ENCODE measurements at regions not wholly inside any gene's neighbourhood (a gene's known extent, or its start where the extent isn't known, plus 50 kb on each side); places are given as distances from the start of the nearest gene placed in this dataset.

DNA sequence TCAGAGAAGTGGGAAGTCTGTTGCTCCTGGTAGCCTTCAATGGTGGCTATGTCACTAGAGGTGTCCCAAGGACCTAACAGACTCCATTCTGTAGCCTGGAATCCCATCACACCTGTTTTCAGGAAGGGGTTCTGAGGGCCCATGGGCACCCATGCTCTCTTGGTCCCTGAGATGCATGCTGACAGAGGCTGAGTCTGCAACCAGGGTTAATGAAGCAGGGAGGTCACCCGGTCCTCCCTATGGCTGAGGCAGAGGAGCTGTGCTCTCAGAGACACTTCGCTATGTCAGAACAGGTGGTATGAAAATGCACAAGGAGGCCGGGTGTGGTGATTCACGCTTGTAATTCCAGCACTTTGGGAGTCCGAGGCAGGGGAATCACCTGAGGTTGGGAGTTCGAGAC lies 452.1 kb downstream of the TCERG1L start:
- no peak for DNase-seq

DNA sequence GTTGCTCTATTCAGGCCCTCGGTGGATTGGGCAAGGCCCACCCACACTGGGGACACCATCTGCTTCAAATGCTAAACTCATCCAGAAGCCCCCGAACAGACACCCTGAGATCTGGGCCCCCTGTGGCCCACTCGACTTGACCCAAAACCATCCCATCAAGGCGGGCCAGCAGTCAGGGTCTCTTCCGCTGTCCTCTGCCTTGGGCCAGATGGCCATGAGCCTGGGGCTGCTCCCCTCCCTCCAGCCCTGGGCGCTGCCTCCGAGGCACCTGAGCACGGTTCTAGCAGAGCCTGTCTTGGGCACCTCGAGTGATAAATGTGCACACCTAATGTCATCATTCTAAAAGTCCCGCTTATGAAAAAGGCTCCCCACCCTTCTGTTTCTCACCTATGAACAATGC lies 449.4 kb downstream of the TCERG1L start:
- no peak for DNase-seq

- no peak for DNase-seq
Observed at GRCh38 chr10:130862626-130863025, 448.9 kb downstream of the TCERG1L start.

- DNase-seq = no peak
Observed at GRCh38 chr10:130863044-130863443, 448.5 kb downstream of the TCERG1L start.

GRCh38 chr10:130864961-130865818 lies 446.3 kb downstream of the TCERG1L start:
- DNase-seq = no peak

GRCh38 chr10:130866857-130867256 lies 444.7 kb downstream of the TCERG1L start:
- DNase-seq = no peak

GRCh38 chr10:130867446-130868194 lies 443.9 kb downstream of the TCERG1L start:
- no peak for DNase-seq

DNA sequence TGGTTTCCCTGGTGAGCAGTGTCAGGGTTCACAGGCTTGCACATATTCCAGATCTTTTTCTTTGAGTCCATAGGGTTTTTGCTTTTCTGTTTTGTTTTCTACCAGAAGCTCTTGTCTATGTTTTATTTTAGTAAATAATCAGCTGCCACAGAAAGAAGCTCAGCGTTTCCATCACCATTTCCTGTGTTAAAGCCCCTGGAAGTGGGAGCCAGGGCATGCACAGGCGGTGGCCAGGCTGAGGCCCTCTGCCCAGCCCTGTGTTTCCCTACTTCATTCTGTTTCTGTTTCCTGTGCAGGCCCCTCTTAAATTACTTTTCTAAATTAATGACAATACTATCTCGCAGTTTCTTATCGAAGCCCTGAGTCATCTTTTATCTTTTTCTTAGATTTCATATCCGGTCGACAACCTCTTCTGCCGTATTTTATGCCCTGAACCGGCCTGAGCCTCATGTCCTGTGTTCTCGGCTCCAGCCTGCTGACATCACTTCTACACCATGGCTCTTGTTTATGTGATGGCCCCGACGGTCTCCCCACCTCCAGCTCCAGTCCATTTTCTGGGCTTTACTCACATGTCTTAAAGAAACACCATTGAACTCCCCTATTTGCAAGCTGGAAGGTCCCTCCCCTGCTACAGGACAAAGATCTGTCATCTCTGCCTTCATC lies 442.2 kb downstream of the TCERG1L start:
- DNase-seq = no peak

GRCh38 chr10:130871406-130871805 lies 440.1 kb downstream of the TCERG1L start:
- no peak for DNase-seq

DNA sequence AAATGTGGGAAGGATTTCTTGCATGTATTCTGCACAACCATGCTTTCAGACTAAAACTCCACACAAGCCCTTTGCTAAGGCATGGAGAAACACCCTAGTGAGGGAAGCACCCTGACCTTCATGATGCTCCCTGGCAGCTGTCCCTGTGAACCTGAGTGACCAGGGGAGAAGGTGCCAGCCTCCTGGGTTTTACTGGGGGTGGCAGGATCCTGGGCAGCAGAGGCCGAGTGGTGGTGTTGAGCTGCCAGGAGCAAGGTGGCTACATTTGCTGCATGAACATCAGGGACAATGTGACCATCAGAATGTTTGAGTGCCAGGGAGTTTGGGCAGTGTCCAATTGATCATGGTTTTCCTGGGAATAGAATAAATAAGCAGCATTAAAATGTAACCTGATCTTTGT lies 437.9 kb downstream of the TCERG1L start:
- no peak for DNase-seq

GRCh38 chr10:130875116-130875515 lies 436.4 kb downstream of the TCERG1L start:
- DNase-seq = no peak

DNA sequence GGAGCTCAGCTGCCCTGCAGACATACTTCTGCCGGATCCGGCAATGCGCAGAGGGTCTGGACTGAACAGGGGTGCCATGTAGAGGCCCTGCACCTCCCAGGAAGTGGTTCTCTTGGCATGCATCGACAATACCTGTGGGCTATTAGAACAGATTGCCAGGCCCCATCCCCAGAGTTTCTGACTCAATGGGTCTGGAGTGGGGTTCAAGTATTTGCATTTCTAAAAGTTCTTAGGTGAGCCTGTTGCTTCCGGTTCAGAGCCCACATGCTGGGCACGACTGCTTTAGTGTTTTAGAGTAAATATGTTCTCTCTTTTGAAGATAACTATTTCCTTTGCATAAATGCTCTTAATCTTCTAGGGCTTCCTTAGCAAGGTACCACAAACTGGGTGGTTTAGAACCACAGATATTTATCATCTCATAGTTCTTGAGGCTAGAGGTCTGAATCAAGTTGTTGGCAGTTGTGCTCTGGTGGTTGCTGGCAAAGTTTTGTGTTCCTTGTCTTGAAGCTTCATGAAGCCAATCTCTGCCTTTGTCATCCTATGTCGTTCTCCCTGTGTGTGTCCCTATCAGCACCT lies 435.5 kb downstream of the TCERG1L start:
- no peak for DNase-seq

- no peak for DNase-seq
Observed at GRCh38 chr10:130877126-130877525, 434.4 kb downstream of the TCERG1L start.

DNA sequence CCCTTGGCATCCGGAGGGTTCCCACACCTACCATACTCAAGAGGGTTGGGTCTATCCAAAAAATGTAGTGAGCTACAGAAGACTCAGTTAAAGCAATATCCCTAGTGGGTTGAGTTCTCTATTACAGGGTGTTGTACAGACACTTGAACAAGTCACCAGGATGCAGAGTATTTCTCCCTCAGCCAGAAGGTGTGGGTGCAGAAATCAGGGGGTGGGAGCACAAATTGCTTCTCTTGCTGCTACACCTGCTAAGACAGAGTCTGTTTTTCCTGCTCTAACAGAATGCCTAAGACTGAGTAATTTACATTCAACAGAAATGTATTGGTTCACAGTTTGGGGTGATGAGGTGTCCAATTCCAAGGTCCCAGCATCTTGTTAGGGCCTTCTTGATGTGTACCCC lies 433.4 kb downstream of the TCERG1L start:
- no peak for DNase-seq

DNA sequence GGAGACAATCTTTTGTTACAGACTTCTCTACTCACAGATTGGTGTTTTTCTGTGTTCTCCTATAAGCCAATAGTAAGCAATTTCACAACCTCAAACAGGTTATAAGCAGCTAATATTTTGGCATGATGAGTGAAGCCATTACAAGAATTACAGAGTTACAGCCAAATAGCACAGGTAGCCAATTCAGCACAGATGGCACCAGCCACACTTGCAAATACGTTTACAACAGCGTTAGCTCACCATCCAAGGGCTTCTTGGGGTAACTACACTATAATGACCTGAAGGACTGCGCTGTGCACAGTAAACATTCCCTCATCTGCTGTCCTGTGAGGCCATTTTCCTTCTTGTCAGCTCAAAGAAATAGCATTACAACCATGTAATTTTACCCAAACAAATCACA lies 428.6 kb downstream of the TCERG1L start:
- DNase-seq = no peak

- no peak for DNase-seq
Observed at GRCh38 chr10:130884456-130884855, 427.1 kb downstream of the TCERG1L start.

GRCh38 chr10:130885021-130885655 lies 426.4 kb downstream of the TCERG1L start:
- no peak for DNase-seq

DNA sequence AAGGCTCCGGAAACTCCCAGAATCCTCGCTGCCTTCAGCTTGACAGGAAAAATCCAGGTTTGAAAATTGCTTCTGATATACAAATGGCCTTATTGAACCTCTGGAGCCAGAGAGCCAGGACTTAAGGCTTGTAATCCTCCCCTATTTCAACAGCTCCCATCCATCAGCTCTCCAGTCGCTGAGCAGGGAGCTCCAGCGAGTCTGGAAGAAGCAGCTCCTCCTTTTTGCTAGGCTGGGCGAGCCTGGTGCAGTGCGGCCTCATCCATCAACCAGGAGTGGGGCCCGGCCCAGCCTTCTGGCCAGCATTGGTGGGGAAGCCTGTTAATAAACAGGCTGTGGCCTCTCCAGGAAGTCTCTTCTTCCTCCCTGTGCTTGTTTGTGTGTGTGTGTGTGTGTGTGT lies 424.4 kb downstream of the TCERG1L start:
- no peak for DNase-seq

GRCh38 chr10:130888493-130888892 lies 423.0 kb downstream of the TCERG1L start:
- no peak for DNase-seq

DNA sequence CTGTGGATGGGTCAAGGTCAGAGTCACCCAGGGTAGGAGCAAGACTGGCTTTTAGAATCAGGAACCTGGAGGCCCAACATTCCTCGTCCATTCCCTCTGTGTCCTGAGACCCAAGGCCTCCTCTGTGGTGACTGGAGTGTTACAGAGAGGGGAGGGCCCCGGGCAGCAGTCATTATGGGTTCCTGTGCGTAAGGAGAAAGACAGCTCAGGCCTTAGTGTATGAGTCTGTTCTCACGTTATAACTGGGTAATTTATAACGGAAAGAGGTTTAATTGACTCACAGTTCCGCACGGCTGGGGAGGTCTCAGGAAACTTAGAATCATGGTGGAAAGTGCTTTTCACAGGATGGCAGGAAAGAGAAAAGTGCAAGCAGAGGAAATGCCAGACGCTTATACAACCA lies 422.3 kb downstream of the TCERG1L start:
- no peak for DNase-seq

DNA sequence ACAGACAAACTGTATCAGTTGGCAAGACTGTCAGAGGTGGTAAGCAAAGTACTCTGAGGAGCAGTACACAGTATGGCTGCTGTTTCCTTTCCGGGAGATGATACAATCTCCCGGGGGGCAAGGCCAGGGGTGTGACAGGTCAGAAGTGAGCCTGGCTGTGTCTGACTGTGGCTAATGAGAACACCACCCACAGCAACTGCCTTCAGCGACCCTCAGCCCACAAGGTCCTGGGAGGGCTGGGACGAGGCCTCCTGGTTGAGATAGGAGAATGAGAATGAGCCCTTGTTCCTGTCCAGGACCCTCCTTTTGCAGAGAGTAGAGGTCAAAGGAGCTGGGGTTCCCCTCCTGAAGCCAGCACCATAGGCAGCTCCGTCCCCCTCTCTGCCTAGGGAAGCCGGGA lies 421.7 kb downstream of the TCERG1L start:
- no peak for DNase-seq

DNA sequence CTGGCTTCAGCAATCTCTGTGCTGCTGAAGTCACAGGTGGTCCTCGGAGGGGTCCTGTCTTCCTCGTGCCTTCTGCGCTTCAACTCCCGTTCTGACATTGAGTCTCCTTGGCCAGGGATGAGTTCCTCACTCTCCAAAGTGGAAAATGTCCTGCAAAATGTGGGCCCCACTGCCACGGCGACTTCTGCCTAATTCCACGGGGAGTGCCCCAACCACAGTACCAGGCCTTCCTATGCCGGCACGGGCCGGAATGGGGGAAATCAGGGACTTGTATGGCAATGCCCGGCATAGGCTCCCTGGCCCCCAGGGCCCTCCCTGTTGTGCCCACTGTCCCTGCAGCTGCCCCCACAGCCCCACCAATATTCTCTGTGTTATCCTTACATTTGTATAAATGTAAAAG lies 420.5 kb downstream of the TCERG1L start:
- no peak for DNase-seq

GRCh38 chr10:130894471-130894870 lies 417.1 kb downstream of the TCERG1L start:
- DNase-seq = no peak

Data from NCI-H1105 treated with DMSO at 0.1 percent for 48 hours (cell line).